H1 (cell line): ENCODE measurements at regions not wholly inside any gene's neighbourhood (a gene's known extent, or its start where the extent isn't known, plus 50 kb on each side); places are given as distances from the start of the nearest gene placed in this dataset.

Experiments used
- CTCF ChIA-PET: fragments of 300-600 bp; sonication (Branson Sonifier 250); formaldehyde crosslinking; loops from one replicate; lab custom pipeline; 2021; ENCODE audit not compliant: partially characterized antibody; lab: Charles Lee
- POLR2A ChIA-PET: fragments of 300-600 bp; sonication (Branson Sonifier 250); formaldehyde crosslinking; loops from one replicate; lab custom pipeline; 2021; ENCODE audit warnings: inconsistent platforms; ENCODE audit not compliant: partially characterized antibody; lab: Charles Lee
- DNase-seq, 2 experiments: peaks; one replicate each; pipeline versions ENCODE4 v3.0.0 to v3.0.0-alpha.2; 2010 to 2022; ENCODE audit warnings: low spot score in 2 of 2, low read depth in 1 of 2, mixed read lengths in 1 of 2
- FAIRE-seq: peaks from 2 replicates; lab custom pipeline; 2011; peaks lifted over from hg19 to GRCh38; lab: Jason Lieb, UNC
- H2AFZ ChIP-seq: 2 replicates; pipeline ENCODE4 v1.8.1; 2012; ENCODE audit warnings: low read length, inconsistent platforms
- H2AK5ac ChIP-seq: 2 replicates; pipeline ENCODE4 v1.6.1; 2013; ENCODE audit warnings: low read depth, low read length
- H2BK120ac ChIP-seq: replicated peaks from 2 replicates; pipeline ENCODE3; 2013; ENCODE audit warnings: low read depth, low read length, inconsistent platforms
- H2BK12ac ChIP-seq: 2 replicates; pipeline ENCODE4 v1.6.1; 2013; ENCODE audit warnings: low read depth, low read length
- H2BK15ac ChIP-seq: 2 replicates; pipeline ENCODE4 v1.6.1; 2013; ENCODE audit warnings: low read length
- H2BK20ac ChIP-seq: 2 replicates; pipeline ENCODE4 v1.6.1; 2013; ENCODE audit warnings: low read length
- H2BK5ac ChIP-seq: 2 replicates; pipeline ENCODE4 v1.6.1; 2013; ENCODE audit warnings: low read depth, low read length
- H3K14ac ChIP-seq: 2 replicates; pipeline ENCODE4 v1.6.1; 2013; ENCODE audit warnings: inconsistent platforms; ENCODE audit not compliant: insufficient read length
- H3K18ac ChIP-seq: 2 replicates; pipeline ENCODE4 v1.6.1; 2013; ENCODE audit warnings: low read length; ENCODE audit errors: extremely low read depth
- H3K23ac ChIP-seq: 2 replicates; pipeline ENCODE4 v1.6.1; 2013; ENCODE audit warnings: inconsistent platforms; ENCODE audit not compliant: insufficient read length
- H3K23me2 ChIP-seq: 2 replicates; pipeline ENCODE4 v1.6.1; 2013; ENCODE audit warnings: low read depth, low read length
- H3K27ac ChIP-seq: 2 replicates; pipeline ENCODE4 v1.6.1; 2011; ENCODE audit warnings: low read depth, low read length, inconsistent platforms
- H3K27me3 ChIP-seq, 4 experiments: replicated peaks in 1 of 4; 1 replicate in 1 of 4; 2 replicates in 3 of 4; pipeline versions ENCODE4 v1.6.1 to v1.8.1; 2011 to 2013; ENCODE audit warnings: low read length in 3 of 4, mild to moderate bottlenecking in 3 of 4, inconsistent platforms in 2 of 4, mixed read lengths in 2 of 4, moderate library complexity in 1 of 4; ENCODE audit not compliant: control insufficient read depth in 3 of 4, insufficient read depth in 3 of 4; ENCODE audit errors: extremely low read depth in 1 of 4
- H3K36me3 ChIP-seq, 4 experiments: 2 replicates each; pipeline versions ENCODE4 v1.6.1 to v1.8.1; 2011 to 2013; ENCODE audit warnings: mild to moderate bottlenecking in 4 of 4, low read length in 3 of 4, moderate library complexity in 2 of 4, control low read depth in 1 of 4, inconsistent platforms in 1 of 4; ENCODE audit not compliant: insufficient read depth in 4 of 4, control insufficient read depth in 2 of 4
- H3K4ac ChIP-seq: replicated peaks from 2 replicates; pipeline ENCODE3; 2013; ENCODE audit warnings: low read length, low read depth, mixed read lengths, inconsistent platforms; ENCODE audit not compliant: insufficient read length
- H3K4me1 ChIP-seq, 4 experiments: replicated peaks in 1 of 4; 1 replicate in 1 of 4; 2 replicates in 3 of 4; pipeline versions ENCODE4 v1.6.1 to v1.8.1; 2011 to 2013; ENCODE audit warnings: low read length in 3 of 4, inconsistent platforms in 2 of 4, mixed read lengths in 1 of 4; ENCODE audit not compliant: insufficient read depth in 4 of 4, control insufficient read depth in 3 of 4
- H3K4me2 ChIP-seq, 2 experiments: 2 replicates each; pipeline versions ENCODE4 v1.6.1 to v1.8.1; 2011 to 2013; ENCODE audit warnings: low read depth in 2 of 2, low read length in 2 of 2, control low read depth in 1 of 2, inconsistent platforms in 1 of 2, mild to moderate bottlenecking in 1 of 2; ENCODE audit not compliant: insufficient read depth in 1 of 2
- H3K4me3 ChIP-seq, 4 experiments: fragments of 200-600, 300-600 bp in 1 of 4; sonication (generic), shearing (Covaris generic), sonication (Bioruptor Twin) in 1 of 4; 2 replicates each; pipeline versions ENCODE4 v1.5.1 to v1.8.1; 2011 to 2016; ENCODE audit warnings: low read length in 4 of 4, low read depth in 3 of 4, control low read depth in 2 of 4, inconsistent platforms in 2 of 4, mild to moderate bottlenecking in 2 of 4, mixed read lengths in 1 of 4, moderate library complexity in 1 of 4; ENCODE audit not compliant: insufficient read depth in 2 of 4; ENCODE audit errors: extremely low read depth in 1 of 4
- H3K56ac ChIP-seq: replicated peaks from 2 replicates; pipeline ENCODE3; 2013; ENCODE audit warnings: low read depth, mild to moderate bottlenecking, mixed read lengths, low read length, inconsistent platforms; ENCODE audit not compliant: insufficient read length
- H3K79me1 ChIP-seq: 2 replicates; pipeline ENCODE4 v1.6.1; 2013; ENCODE audit warnings: low read depth, low read length, control low read depth
- H3K79me2 ChIP-seq, 2 experiments: 2 replicates each; pipeline versions ENCODE4 v1.6.1 to v1.8.1; 2012 to 2013; ENCODE audit warnings: low read length in 2 of 2, mild to moderate bottlenecking in 2 of 2, inconsistent platforms in 1 of 2; ENCODE audit not compliant: insufficient read depth in 2 of 2, control insufficient read depth in 1 of 2
- H3K9ac ChIP-seq, 4 experiments: replicated peaks in 1 of 4; 1 replicate in 1 of 4; 2 replicates in 3 of 4; pipeline versions ENCODE4 v1.6.1 to v1.8.1; 2011 to 2013; ENCODE audit warnings: low read depth in 3 of 4, low read length in 3 of 4, control low read depth in 2 of 4, mild to moderate bottlenecking in 2 of 4, moderate library complexity in 2 of 4, inconsistent platforms in 1 of 4; ENCODE audit errors: extremely low read depth in 1 of 4
- H3K9me3 ChIP-seq, 2 experiments: 2 replicates each; pipeline versions ENCODE4 v1.6.1 to v1.8.1; 2012 to 2013; ENCODE audit warnings: mild to moderate bottlenecking in 2 of 2, moderate library complexity in 2 of 2, control low read depth in 1 of 2, inconsistent platforms in 1 of 2, low read depth in 1 of 2, low read length in 1 of 2, mixed read lengths in 1 of 2; ENCODE audit not compliant: insufficient read depth in 2 of 2
- H4K20me1 ChIP-seq, 2 experiments: replicated peaks in 1 of 2; 2 replicates each; pipeline versions ENCODE3 to v1.8.1; 2011 to 2013; ENCODE audit warnings: inconsistent platforms in 2 of 2, low read length in 2 of 2, mild to moderate bottlenecking in 1 of 2; ENCODE audit not compliant: insufficient read depth in 2 of 2, control insufficient read depth in 1 of 2
- H4K5ac ChIP-seq: 2 replicates; pipeline ENCODE4 v1.6.1; 2013; ENCODE audit warnings: low read length, low read depth, mixed read lengths, inconsistent platforms; ENCODE audit not compliant: insufficient read length
- H4K8ac ChIP-seq: 2 replicates; pipeline ENCODE4 v1.8.0; 2013; ENCODE audit warnings: mild to moderate bottlenecking, moderate library complexity, low read length, inconsistent platforms; ENCODE audit not compliant: insufficient read depth; ENCODE audit errors: extremely low read depth
- H4K91ac ChIP-seq: replicated peaks from 2 replicates; pipeline ENCODE3; 2013; ENCODE audit warnings: low read length, mixed read lengths, inconsistent platforms; ENCODE audit not compliant: insufficient read length
- RAD21 ChIP-seq, 2 experiments: IDR thresholded peaks in 1 of 2; conservative IDR thresholded peaks in 1 of 2; 2 replicates each; pipeline ENCODE4 v1.6.1; 2011; ENCODE audit warnings: low read depth in 2 of 2, low read length in 2 of 2, improper control_type of control experiment in 1 of 2, inconsistent platforms in 1 of 2, mild to moderate bottlenecking in 1 of 2, moderate library complexity in 1 of 2
- SIN3A ChIP-seq, 2 experiments: IDR thresholded peaks in 1 of 2; conservative IDR thresholded peaks in 1 of 2; 2 replicates each; pipeline ENCODE4 v1.6.1; 2011 to 2012; ENCODE audit warnings: low read length in 2 of 2, improper control_type of control experiment in 1 of 2, low read depth in 1 of 2, mild to moderate bottlenecking in 1 of 2
- WGBS, 2 experiments: shearing (Covaris generic) in 1 of 2; methylation state at CpG; one replicate each; pipeline versions ENCODE4 v1.1.6 to v1.1.7; 2013 to 2015; ENCODE audit warnings: low lambda C conversion rate in 2 of 2, mixed read lengths in 2 of 2, inconsistent platforms in 1 of 2, low coverage in 1 of 2, missing lambda C conversion rate in 1 of 2; ENCODE audit not compliant: insufficient replicate concordance in 2 of 2, insufficient coverage in 1 of 2, insufficient read length in 1 of 2; ENCODE audit errors: extremely low coverage in 1 of 2, missing lambda C conversion rate in 1 of 2; 5-methylcytosine and 5-hydroxymethylcytosine counted together

DNA sequence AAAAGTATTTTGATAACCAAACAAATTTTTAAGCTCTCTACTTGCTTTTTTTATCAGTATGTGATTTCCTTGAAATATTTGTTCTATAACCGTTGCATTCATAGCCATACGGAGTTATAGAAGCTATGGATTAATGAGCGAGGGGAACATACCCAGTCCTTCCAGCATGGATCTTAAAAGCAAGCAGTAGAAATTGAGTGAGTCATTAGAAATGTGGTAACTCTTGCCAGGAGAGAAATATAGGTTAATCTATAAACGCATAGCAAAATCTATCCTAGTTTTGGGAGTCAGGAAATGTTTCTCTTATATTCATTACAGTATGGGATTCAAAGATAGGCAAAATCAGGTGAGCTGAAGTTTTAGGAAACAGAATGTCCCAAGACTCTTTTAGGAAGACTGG is 507.4 kb downstream of the DACH1 start:
- Histone ChIP-seq H3K79me1 (no peaks in the 10 kb centered on the region), H2AK5ac (no peak overlapping the region), H2AFZ (no peak overlapping the region), H3K14ac (no peak overlapping the region), H3K79me2 (no peaks in the 10 kb centered on the region), H3K23ac (no peak overlapping the region), H3K4me3 (no peak overlapping the region), H2BK5ac (no peak overlapping the region), H3K4me2 (no peak overlapping the region), H4K91ac (no peak overlapping the region), H2BK120ac (no peak overlapping the region), H4K8ac (no peak overlapping the region), H2BK20ac (no peak overlapping the region), H4K20me1 (no peaks in the 10 kb centered on the region), H3K27ac (no peak overlapping the region), H3K18ac (no peak overlapping the region), H3K36me3 (no peaks in the 10 kb centered on the region), H3K9ac (no peak overlapping the region), H3K56ac (no peak overlapping the region), H3K27me3 (no peaks in the 10 kb centered on the region), H4K5ac (no peak overlapping the region), H3K4ac (no peak overlapping the region), H2BK15ac (no peak overlapping the region), H3K4me1 (no peaks in the 10 kb centered on the region; a peak in 1 of 7 replicates), H2BK12ac (no peak overlapping the region), H3K9me3 (no peaks in the 10 kb centered on the region), H3K23me2 (no peaks in the 10 kb centered on the region)
- CTCF ChIA-PET, result interaction anchor here (0.6 kb wide), 1 partner anchor 177 kb away, joined by 3 read pairs; no protein-coding TSS in a partner anchor
- DNase-seq (no peak), FAIRE-seq (no peak)
- TF ChIP-seq RAD21 (IDR thresholded peaks at IDR 0.05 in 1 of 2, conservative IDR thresholded peaks at IDR 0.05 in 1 of 2; ENCODE audit: low read depth in 2 of 2, low read length in 2 of 2) (no peak), SIN3A (conservative IDR thresholded peaks at IDR 0.05 in 1 of 2, IDR thresholded peaks at IDR 0.05 in 1 of 2; ENCODE audit: low read depth in 1 of 2, low read length in 2 of 2) (no peak)
- WGBS, 2 experiments, result 83% methylated on average over 4 of the region's 4 CpGs; no CpG with 5 or more reads in 1 of the 2 experiments
- POLR2A ChIA-PET, result no interaction called here
